GM21528 (cell line): ENCODE measurements at regions not wholly inside any gene's neighbourhood (a gene's known extent, or its start where the extent isn't known, plus 50 kb on each side); places are given as distances from the start of the nearest gene placed in this dataset.
"Not testable (repeated sequence)": the region's sequence is repeated elsewhere in the genome, so short reads cannot be mapped to it uniquely, and the experiment has no call there.

Source experiments
- ATAC-seq: cut with Tn5 transposase; IDR thresholded peaks from one replicate; pipeline ENCODE4 v1.9.1; 2021; ENCODE audit warnings: mild to moderate bottlenecking, moderate library complexity; ENCODE audit not compliant: unreplicated experiment, low FRiP score

DNA sequence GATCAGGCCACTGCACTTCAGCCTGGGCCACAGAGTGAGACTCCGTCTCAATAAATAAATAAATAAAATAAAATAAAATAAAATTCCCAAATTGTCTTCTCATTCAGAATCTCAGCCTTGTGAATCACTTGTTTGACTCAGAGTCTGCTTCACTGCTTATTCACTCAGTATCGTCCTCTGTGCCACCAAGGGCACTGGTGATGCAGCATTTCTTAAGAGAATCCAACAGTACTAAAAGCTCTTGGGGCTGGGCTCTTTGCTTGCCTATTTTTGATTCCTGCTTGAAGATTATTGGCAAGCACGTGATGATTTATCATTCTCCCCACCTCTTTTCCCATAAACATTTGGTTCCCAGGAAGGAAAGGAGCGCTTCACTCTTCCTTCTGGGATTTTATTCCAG, 54.8 kb upstream of the HMGB1 start:
- ATAC-seq = no peak

DNA sequence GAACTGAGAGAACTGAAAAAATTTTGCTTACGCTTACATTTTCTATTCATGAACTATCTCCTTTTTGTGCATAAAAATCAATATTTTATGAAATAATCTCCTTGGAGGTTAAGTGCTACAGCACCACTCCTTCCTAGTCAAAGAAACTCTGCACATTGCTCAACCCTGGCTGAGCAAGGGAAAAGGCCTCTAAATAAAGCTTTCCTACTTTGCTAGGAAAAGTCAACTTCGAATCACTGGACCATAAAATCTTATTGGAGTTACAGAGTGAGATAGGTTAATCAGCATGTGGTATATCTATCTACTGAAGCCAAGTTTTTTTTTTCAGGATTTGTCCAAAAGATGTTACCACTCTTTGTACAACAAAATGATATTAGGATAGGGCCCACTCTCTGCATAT, 57.5 kb upstream of the HMGB1 start:
- ATAC-seq = no peak

DNA sequence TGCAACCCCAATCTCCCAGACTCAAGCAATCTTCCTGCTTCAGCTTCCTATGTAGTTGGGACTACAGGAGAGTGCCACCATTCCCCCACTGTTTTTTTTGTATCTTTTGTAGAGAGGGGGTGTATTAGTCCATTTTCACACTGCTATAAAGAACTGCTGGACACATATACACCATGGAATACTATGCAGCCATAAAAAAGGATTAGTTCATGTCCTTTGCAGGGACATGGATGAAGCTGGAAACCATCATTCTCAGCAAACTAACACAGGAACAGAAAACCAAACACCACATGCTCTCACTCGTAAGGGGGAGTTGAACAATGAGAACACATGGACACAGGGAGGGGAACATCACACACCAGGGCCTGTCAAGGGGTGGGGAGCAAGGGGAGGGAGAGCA, 58.1 kb upstream of the HMGB1 start:
- ATAC-seq = not testable (repeated sequence)

DNA sequence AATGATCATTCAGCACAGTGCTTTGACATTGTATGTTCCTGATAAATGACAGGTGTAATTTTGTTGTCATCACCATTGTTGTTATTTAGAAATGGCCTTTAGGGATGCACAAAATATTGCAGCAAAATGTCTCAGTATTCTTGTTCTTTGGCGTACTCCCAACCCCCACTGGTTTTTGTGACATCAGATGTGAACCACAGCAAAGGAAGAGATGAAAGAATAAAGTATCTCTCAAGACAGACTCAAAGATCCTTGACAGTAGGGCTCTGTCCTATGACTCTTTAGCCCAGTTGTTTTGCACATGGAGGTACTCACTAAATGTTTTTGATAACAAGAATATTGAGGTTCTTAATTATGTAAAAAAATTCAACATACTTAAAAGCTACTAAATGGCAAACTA, 59.5 kb upstream of the HMGB1 start:
- ATAC-seq = not testable (repeated sequence)

DNA sequence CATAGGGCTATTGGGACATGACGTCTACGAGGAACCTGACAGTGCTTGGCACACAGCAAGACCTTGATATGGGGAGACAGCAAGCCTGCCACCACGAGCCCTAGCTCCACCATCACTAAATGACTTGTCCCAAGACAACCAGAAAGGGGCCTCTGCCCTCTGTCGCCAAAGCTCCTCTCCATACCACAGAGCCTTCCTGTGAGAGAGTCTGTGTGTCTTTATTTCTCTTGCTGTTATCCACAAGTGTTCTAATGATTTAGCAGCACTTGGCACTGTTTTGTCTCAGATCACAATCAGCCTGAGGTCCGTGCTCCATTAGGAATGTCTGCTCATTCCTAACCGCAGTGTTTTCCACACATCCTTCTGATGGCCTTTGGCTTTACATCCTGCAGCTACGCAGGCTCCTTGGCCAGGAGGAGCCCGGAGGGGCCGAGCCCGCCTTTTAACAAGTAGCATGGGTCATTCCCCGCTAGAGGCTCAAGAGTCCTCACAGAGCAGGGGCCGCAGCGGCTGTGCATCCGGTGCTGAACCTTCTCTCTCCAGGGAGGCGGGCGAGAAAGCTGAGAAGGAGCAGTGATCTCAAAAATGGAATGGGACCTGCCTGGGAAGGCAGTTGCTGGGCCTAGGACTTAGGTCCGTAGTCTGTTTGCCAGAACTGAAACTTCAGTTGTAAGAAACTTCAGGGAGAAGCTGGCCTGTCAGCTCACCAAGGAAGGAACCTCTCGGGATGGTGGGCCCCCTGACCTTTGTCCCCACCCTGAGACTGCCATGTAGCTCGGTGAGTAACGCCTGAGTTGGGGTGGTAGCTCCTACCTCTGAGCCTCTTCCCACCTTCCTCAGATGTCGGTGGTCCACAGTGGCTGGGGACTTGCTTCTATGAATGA, 61.1 kb upstream of the HMGB1 start:
- ATAC-seq = no peak

DNA sequence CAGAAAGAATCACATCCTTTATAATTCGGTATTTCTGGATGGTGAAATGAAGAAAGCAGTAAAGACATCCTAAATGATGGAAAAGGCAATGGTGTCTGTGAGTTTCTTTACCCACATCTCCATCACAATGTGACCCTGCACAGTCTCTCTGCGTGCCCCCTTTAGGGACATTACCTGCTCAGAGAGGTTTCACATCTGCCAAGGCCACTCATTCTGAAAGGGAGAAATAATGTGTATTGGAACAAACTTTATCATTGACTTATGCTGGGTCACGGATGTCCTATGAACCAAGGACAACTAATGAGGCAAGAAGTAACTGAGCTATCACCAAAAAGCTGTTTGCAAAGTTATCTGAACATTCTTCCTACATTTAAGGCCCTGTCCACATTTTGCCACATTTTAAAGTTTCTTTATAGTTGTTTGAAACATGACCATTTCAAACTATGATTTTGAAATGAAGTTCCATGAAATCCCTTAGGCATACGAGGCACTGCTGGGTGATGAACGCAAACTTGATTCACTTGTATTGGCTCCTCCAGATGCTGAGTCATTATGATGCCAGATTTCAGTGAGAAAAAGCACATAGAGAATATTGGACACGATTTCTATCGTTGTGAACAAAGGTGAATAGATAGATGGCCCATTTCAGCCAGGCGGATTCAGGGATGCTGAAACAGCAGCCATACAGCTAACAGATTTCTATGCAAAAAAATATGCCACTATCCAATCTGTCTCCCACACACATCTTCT, 63.5 kb upstream of the HMGB1 start:
- no peak for ATAC-seq

DNA sequence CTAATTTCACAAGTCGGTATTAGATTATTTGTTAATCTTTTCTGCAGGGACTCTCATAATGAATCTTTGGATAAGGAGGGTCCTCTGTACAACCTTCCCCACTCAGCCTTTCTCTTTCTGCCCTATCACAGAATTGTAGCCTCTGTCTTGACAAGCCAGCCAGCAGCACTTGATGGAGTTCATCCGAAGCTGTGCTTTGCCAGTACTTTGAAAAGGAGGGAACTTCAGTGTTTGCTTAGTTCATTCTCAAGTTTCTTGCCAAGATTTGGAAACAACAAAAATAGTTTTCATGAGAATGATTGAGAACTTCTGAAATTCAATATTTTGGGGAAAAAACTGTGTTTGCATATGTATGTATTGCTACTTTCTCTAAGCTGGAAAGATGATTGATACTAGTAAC, 69.3 kb upstream of the HMGB1 start:
- ATAC-seq = no peak

DNA sequence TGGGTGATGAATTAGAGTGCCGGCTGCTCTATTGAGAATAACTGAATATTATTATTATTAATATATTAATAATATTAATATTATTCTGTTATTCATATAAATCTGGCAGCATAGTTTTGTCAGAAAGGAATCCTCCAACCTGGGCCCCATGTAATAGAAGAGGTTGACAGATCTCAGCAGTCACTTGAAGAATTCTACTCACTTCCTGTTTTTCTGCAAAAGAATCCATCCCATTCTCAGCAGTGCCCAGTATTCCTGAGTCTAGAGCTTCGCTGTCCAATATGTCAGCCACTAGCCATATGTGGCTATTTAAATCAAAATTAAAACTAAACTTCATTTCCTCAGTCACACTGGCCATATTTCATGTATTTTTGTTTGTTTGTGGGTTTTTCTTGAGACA, 72.4 kb upstream of the USPL1 start:
- ATAC-seq = no peak

DNA sequence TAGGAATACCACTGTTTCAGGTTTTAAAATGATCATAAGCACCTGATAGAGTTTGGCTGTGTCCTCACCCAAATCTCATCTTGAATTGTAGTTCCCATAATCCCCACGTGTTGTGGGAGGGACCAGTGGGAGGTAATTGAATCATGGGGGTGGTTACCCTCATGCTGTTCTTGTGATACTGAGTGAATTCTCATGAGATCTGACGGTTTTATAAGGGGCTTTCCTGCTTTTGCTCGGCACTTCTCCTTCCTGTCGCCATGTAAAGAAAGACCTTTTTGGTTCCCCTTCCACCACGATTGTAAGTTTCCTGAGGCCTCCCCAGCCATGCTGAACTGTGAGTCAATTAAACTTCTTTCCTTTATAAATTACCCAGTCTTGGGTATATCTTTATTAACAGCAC, 69.7 kb upstream of the USPL1 start:
- ATAC-seq = not testable (repeated sequence)

DNA sequence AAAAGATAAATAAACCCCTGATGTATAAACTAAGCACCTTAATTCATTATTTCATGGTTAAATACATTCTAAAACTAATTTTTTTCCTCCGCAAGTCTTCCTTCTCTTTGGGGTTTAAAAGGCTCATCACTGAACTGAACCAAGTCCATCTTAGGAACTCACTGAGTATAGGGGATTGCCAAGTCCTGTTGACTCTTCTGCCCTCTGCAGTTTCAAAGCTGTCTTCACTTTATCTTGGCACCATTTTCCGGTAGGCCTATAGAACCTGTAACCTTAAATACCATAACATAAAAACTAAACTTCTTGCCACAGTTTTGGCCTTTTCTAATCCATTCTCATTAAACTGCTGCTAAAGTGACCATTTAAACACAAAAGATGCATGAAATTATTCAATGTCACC, 66.5 kb upstream of the USPL1 start:
- peak; percentile 55 for ATAC-seq

DNA sequence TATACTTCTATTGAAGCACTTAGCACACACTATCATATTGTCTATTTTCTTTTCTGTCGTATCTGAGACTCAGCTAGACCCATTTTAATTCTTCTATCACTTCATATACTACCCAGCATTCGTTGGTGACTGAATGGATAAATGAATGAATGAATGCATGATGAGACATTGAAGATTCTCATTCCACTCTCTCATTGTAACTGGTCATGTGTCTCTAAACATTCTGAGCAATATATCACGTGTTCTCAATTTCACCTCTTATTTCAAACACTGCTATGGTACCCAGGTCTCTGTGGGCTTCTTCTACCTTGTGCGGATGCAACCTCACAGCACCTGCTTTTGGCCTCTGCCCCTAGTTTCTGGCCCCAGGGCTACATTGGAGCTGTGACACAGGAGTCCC, 65.2 kb upstream of the USPL1 start:
- no peak for ATAC-seq

DNA sequence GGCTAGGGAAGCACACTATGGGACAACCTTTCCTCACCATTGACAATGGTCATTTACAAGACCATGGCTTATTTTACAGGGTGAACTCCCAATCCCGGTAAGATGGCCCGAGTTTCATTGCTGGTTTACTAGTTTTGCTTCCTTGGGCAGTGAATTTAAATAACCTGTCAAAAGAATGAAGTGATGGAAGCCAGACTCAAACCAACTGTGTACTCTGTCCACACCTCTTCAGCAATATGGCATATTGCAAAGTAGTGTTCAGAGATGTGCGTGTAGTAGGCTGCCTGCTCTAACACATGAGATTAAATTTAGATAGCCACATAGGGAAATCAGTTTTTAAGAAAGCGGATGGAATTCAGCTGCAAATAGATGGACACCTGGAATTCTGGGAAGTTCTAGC, 58.4 kb upstream of the USPL1 start:
- ATAC-seq = no peak

DNA sequence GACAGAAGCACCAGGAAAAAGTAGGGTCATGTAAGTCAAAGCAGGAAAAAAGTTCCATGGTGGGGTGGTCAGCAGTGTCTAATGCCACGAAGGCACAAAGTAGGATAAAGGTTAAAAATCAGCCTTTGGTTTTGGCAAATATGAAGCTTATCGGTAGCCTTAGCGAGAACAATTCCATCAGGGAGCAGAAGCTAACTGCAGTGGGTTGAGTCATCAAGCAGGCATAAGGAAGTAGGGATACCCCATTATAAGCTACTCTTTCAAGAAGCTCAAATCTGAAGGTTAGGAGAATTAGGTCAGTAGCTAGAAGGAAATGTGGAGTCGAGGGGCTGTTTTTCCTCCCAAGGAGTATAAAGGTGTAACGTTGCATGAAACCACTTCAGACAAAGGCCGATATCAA, 57.5 kb upstream of the USPL1 start:
- no peak for ATAC-seq

DNA sequence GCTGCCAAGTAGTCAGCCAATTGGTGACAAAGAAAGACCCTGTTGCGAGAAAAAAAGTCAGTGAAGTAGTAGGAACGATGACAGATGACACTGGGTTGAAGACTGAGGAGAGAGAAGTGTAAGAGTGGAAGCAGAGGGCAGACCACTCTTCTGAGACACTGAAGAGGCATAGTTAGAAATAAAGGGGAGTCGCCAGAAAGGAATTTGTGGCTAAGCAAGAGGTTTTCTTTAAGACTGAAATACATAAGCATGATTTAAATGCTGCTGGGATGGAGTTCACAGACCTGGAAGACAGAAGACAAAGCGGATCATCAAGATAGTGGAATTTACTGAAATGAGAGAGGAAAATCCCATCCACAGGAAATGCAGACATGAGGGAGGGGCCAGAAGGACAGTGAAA, 56.2 kb upstream of the USPL1 start:
- ATAC-seq = no peak

DNA sequence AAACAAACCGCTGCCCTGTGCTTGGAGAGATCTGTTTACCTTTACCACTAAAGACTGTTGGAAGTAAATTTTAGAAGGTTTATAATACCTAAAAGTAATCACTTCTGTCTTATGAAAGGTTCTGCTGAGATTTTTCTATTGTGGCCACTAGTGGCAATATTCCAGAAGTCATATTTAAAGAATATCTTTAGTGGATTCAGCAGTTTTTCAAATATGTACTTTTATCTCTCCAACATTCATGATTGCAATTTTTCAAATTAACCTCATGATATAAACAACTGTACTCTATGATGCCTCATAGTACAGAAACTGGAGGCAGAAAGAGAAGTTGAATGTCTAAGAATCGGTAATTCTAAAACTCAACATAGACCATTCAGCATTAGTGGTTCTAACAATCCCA, 53.2 kb upstream of the USPL1 start:
- ATAC-seq = no peak

DNA sequence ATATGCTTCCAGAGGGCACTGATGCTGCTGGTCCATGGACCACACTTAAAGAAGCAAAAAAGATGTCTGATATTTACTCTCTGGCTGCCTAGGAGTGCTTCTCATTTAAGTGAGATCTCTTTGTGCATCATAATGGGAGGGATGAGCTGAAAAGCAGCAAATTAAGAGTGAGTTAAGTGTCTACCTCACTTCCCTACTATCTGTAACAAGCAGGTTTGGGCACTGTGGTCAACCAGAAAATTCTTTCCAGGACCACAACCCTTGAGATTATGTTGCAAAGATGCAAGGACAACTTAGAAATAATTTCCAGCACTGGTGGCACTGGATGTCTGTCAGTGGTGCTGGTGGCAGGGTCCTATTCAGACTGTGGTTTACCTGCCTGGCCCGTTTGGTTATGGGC, 52.1 kb upstream of the USPL1 start:
- no peak for ATAC-seq

DNA sequence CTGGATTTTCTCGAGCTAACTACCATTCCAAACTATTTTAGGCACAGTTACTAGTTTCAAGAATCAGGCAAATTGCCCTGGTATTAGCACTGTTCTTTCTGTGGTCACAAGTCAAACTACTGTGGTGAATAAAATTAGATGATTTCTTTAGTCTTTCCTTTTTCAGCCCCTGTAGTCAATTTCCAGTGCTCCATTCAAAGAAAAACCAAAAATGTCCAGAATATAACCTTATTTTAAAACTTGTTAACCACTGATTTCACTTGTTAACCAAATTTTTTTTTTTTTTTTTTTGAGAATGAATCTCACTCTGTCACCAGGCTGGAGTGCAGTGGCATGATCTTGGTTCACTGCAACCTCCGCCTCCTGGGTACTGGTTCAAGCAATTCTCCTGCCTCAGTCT, 50.6 kb upstream of the USPL1 start:
- ATAC-seq = no peak
